NCI-H226 (cell line): ENCODE measurements at regions not wholly inside any gene's neighbourhood (a gene's known extent, or its start where the extent isn't known, plus 50 kb on each side); places are given as distances from the start of the nearest gene placed in this dataset.

Experiments
- DNase-seq: peaks from one replicate; pipeline ENCODE4 v3.0.0-alpha.2; 2015

DNA sequence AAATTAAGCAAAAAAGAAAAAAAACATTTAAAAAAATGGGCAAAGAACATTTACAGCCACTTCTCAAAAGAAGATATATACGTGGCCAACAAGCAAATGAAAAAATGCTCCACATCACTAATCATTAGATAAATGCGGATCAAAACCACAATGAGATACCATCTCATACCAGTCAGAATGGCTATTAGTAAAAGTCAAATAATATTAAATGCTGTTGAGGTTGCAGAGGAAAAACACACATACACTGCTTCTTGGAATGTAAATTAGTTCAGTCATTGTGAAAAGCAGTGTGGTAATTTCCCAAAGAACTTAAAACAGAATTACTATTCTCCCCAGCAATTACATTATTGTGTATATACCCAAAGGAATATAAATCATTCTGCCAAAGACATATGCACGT lies 1189.0 kb downstream of the PCDH18 start:
- DNase-seq, result no peak

DNA sequence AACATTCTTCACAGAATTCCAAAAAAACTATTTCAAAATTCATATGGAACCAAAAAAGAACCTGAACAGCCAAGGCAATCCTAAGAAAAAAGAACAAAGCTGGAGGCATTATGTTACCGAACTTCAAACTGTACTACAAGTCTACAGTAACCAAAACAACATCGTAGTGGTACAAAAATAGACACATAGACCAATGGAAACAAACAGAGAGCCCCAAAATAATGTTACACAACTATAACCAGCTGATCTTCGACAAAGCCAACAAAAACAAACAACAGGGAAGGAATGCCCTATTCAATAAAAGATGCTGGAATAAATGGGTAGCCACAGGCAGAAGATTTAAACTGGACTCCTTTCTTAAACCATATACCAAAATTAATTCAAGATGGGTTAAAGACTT lies 1189.6 kb downstream of the PCDH18 start:
- no peak for DNase-seq

DNA sequence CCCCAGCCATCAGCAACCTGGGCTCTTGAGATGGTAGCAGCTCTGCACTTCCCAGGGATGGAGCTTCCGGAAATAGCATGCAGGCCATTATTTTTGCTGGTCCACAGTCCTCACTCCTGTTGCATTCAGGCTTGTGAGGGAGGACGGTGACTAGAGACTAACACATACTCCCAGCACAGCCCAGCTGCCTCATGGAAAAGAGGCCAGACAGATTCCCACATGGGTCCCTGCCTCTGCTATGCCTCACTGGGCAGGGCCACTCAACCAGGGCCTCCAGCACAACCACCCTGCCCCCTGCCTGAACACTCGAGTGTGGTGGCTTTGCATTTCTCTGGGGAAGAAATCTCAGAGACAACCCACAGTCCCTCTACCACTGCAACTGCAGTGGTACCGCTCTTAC lies 1195.1 kb downstream of the PCDH18 start:
- no peak for DNase-seq

DNA sequence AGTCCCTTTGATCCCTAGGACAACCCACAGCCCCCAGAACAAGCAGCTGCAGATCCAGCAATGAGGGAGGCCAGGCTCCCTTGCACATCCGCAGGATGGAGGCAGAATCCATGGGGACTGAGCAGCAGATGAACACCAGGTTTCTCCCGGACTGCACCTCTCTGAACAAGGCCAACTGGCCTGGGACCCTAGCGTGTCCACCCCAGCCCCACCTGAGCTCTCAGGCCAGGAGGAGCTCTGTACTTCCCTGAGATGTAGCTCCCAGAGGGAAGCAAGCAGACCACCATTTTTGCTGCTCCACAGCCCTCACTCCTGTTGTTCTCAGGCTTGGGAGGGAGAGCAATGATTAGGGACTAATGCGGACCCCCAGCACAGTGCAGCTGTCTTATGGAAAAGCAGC lies 1195.8 kb downstream of the PCDH18 start:
- no peak for DNase-seq

DNA sequence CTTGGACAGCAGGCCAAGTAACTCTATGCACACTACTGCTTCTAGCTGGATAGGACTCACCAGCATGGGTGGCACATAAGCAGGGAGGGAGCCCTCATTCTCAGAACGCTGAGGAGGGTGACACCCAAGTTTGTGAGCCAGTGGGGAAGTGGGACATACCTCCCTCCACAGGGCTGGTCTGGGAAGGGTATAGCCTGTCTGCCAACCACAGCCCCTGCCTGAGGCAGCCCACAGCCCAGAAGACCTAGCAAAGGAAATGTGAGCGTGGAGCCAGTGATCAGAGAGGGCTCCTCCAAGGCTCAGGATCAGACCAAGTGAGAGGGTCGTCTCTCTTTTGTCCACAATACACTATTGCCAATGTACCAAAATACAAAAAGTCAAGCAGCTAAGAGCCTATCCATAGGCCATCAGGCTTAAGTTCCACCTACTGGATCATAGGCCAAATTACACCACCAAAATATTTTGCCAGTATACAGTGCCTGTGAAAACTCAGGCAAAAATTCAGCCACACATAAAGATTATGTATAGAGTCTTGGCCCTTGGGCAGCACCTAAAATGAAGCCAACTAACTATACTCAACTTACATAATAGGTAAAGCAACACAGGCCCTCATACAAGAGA lies 1203.1 kb downstream of the PCDH18 start:
- no peak for DNase-seq

DNA sequence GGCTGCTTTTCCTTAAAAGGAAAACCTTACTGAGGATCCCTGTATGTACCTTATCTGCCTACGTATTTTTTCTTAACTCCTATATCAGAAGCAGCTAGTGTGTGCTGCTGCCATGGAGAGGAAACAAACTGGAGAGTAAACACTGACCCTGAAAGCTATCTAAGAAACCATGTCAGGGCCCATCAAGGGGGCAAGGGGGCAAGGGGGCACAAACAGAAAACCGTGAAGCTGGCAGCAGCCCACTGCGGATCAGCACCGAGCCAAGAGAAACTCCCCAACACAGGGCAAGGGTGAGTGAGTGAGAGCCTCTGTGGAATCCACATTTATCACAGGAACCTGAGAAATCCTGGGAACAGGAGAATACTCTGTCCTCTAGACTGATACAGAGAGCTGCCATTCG lies 1204.2 kb downstream of the PCDH18 start:
- no peak for DNase-seq

DNA sequence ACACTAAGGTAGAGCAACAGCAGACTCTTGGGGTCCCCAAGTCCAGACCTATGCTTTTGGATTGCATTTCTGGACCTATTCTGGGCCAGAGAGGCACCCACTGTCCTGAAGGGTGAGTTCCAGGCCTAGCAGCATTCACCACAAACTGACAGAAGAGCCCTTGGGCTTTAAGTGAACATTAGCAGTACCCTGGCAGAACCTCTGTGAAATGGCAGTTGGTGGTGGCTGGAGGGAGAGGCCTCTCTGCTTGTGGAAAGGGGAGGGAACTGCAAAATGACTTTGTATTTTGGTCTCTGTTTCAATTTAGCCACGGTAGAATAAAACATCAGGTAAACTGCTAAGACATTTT lies 1211.9 kb downstream of the PCDH18 start:
- no peak for DNase-seq

DNA sequence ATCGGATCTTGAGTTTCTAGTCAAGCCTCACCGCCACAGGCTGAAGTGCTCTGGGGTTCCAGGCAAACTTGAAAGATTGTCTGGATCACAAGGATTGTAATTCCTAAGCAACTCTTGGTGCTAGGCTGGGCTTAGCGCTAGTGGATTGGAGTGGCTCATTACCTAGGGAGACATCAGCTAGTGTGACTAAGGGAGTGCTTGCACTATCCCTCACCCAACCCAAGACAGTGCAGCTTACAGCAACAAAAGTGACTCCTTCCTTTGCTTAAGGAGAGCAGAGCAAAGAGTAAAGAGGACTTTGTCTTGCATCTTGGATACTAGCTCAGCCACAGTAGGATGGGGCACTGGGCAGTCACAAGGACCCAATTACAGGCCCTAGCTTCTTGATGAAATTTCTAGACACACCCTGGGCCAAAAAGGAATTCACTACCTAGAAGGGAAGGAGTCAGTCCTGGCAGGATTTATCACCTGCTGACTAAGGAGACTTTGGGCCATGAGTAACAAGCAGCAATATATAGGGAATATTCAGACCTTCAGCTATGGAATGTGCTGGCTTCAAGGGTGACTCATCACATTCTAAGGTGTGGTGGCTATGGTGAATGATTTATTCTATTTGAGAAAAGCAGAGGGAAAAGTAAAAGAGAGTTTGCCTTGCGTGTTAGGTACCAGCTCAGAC lies 1212.4 kb downstream of the PCDH18 start:
- DNase-seq, result peak; percentile 84

DNA sequence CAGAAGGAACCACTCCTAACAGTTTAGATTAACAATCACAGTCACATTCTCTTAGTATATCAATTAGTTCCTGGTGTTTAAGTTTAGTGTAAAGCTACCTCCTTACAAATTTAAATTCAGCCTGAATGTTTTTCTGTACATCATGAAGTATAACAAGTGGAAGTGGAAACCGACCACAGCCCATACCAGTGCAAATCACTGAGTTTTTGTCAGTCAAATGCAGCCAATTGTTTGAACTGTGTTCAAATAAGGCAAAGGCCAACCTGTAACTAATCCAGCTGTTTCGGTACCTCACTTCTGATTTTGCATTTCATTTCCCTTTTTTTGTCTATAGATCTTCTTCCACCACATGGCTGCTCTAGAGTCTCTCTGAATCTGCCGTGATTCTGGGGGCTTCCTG lies 1215.3 kb downstream of the PCDH18 start:
- no peak for DNase-seq

DNA sequence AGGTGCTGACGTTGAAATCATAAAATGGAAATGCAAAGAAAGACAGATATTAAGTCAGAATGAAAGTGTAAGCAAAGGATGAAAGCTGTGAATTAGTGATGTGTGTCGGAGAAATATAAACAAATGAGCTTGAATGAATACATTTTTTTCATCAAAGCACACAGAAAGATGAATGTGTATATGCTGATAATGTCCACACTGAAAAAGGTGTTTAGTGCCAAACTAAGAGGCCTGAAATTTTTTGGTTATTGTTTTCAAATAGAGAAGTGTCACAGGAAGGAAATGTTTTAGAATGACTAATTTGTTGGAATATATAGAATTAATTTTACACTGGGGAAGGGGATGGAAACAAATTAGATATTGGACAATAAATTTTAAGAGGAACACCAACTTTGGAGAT lies 1217.6 kb downstream of the PCDH18 start:
- DNase-seq, result no peak

DNA sequence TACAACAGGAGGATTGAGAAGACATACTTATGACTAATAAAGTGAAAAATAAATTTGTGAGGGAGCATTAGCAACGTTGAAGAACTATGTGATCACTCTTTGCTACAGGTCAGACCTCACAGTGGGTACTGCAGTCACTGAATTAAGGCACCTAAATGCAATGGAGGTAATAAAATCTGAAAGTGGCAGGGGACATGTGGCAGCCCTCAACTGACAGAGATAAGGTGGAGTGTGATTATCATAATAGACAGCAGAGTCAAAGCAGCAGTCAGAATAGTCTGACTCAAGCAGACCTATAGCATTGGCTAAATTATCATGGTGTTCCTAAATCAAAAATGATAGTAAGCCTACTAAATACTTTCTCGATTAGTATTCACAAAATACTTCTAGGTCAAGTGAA lies 1220.5 kb downstream of the PCDH18 start:
- DNase-seq, result no peak

DNA sequence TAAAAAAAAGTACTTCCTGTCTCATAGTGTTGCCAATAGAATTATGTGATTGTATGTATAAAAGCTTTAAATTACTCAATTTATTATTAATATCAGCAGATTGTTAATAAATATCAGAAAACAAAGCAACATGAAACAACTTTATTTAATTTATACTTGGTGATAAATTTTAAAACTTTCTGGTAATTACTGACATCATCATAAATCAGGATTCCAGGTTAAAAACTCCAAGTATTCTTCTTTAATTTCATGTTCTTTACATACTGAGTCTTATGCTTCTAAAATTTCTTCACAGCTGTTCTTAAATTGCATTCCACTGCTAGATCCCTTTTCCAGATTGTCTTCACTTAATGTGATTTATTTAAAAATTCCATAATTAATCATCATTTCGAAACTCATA lies 1224.5 kb downstream of the PCDH18 start:
- DNase-seq, result no peak

DNA sequence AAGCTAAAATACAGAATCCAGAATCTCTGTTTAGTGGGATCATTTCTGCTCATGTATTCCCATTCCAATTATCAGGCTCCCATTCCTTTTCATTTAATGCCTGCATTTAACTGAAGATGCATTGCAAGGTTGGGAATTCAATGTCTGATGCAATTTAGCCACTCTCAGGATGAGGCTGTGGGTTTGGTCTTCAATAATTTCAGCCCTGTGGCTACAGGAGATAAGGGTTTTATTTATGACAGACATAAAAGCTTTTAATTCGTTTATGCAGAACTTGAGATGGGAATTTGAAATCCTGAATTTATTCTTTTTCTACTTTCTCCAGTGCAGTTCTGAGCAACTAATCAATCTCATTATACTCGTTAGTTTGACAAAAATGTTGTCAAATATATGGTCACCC lies 1225.9 kb downstream of the PCDH18 start:
- peak; percentile 28 for DNase-seq

DNA sequence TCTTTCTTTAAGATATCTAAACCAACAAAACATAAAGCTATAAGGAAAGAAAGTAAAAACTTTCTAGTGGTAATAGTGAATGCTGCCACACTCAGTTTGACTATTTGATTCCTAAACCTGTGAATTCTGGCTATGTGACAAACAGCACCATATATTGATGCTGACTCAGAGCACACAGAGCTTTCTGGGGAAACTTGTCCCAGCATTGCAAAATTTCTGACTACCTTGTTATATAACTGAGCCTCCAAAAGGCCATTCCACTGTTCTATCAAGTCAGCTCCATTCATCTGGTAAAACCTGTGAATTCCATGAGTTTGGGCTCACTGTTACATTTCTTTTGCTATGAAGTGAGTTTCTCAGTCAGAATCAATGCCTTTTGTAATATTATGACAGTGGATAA lies 1229.7 kb downstream of the PCDH18 start:
- no peak for DNase-seq

DNA sequence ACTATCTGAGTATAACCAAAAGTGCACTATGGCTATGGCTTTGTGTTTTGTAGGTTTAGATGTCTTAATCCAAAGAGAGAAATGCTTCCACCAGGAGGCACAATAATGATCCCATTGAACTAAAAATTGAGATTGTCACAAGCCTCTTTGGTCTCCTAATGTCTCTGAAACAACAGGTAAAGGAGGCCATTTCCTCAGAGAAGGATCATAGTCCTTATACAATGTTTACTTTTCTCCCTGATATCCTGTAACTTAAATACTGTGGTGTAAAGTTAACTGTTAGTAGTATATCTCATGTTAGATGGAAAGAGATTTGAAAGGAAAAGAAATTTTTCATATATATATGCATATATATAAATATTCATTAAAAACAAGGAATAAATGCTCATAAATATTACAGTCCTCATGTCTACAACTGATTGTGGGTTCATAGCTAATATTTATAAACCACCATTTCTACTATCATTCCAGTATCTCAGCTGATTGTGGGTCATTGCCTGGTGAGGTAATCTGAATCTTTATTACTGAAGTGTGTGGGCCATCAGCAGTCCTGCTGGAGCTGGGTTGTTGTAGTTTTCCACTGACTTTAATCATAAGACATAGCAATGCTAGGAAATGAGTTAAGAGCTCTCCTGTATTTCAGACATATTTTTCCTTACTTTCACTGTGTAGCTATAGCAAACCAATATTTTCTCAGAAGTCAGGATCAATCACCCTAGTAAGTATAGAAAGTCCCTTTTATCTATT lies 1230.4 kb downstream of the PCDH18 start:
- DNase-seq, result no peak

DNA sequence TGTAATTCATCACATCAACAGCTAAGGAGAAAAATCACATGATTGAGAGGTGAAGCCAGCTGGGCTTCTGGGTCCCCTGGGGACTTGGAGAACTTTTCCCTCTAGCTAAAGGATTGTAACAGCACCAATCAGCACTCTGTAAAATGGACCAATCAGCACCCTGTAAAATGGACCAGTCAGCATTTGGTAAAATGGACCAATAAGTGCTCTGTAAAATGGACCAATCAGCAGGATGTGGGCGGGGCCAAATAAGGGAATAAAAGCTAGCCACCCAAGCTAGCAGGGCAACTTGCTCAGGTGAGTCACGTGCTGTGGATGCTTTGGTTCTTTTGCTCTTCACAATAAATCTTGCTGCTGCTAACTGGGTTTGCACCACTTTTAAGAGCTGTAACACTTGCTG lies 1248.3 kb downstream of the PCDH18 start:
- DNase-seq, result no peak

DNA sequence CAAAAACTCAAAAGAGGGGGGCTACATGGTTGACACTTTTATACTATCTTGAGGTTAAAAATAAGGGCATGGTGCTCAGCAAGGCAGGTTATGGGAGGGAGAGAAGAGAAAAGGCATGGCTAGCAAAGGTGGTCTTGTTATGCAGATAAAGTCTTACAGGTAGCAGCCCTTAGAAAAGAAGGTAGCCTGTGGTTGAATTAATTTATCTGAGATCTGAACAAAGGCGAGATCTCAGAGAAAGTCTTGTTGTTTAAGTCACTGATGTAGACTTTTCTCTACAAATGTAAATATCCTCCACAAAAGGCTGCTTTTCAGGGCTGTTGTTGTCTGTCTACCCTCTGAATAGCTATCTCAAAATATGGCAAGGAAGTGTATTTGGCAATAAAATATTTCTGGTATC lies 1250.4 kb downstream of the PCDH18 start:
- no peak for DNase-seq

DNA sequence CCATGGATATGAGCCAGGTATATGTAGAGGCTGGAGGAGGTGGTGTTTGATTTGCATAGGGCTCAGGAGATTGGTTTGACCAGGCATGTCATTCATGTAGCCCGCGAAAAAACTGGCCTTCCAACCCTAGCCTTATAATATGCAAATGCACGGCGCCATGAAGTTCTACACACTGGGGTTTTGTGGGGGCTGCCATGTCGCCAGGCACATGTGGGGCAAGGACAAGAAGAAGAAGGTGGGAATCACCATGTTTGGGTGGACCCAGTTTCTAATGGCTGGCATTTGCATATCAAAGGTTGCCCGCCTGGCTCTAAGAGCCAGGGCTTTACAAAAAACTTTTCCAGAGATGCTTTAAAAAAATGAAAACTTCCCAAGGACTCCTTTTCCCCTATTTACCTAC lies 1251.0 kb downstream of the PCDH18 start:
- no peak for DNase-seq

DNA sequence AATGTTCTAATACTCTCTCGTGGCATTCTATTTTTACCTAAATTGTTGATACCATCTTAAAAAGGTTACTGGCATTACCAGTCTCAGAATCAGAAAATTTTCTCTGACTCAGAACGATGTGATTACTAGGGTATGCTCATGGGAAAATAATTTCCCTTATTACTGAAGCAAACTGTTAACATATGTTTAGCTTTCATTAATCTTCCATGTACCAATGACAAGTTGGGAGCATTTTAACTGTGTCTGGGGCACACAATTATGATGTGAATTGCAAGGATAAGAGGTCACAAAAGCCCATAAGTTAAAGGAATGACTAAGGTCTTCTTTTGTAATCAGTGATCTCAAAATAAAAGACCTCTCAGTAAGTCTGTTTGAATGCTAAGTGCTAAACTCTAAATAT lies 1254.6 kb downstream of the PCDH18 start:
- DNase-seq, result peak; percentile 38

DNA sequence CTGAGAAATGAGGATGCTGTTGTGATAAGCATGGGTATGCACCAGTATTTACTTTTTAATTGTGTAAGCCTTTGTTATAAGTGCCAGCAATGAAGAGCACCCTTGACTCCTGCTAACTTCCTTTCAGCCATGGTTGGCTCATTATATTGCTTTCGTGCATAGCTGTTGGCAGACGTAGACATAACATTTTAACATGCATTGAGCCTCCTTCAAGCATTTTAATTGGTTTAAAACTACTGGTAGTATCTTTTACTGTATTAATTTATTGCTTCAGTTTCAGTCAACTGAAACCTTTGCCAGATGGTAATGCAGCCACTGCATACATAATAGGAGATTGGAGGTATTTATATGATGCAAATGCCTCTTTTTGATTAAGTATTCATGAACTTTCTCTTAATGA lies 1285.4 kb downstream of the PCDH18 start:
- DNase-seq, result no peak

DNA sequence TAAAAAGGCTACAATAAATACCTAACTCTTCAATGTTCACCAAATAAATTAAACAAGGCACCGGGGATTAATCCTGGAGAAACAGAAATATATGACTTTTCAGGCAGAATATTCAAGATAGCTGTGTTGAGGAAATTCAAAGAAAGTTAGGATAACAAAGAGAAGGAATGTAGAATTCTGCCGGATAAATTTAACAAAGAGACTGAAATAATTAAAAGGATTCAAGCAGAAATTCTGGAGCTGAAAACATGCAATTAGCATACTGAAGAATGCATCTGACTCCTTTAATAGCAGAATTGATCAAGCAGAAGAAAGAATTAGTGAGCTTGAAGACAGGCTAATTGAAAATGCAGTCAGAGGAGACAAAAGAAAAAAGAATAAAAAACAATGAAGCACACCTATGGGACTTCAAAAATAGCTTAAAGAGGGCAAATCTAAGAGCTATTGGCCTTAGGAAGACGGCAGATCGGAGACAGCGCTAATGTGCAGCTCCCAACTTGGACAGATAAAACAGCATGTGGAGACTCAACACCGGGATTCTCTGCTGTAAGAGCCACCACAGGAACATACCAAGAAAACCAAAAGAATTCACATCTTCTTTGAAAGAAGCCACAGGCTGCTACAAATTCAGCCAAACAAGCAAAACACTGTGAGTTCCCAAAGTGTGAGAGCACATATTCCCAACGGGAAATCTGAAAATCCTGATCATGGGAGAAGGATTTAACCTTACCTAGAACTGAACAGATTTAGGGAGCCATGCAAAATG lies 1290.9 kb downstream of the PCDH18 start:
- DNase-seq, result no peak

DNA sequence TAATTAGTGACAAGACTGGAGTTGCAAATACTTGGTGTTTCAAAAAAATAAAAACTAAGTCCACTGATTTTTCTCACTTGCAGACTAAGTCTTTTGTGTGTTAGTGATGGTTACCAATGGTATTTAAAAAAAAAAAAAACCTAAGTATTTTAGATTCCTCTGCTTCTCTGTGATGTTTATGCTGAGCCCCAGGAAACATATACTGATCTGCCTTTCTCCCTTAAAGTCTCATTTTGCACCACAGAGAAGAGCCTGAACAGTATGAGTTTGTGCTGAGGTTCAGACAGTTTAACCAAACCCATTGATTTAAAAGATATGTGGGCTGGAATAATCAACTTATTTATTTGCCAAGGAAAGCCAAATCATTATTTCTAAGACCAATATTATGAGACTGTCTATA lies 1305.0 kb downstream of the PCDH18 start:
- no peak for DNase-seq

DNA sequence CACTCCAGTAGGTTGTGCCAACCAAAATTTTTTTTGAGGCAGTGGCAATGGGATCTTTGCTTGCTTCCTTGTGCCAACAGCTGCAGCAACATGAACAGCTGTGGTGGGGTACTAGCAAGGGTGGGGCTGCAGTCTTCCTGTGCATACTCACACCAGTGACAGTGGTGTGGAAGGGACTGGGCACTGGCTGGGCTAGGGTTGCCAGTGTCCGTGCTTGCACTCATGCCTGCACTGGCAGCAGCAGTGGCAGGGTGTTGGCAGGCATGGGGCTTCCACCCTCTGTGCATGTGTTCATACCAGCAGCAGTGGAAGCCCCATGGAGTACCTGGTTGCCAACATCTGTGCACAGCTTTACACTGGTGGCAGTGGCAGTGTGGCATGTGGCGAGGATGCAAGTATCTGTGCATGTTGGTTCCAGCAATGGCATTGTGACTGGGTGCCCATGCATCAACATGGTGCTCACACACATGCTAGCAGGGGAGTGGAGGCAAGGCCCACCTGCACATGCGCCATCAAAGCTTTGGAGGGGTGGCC lies 1312.6 kb downstream of the PCDH18 start:
- DNase-seq, result no peak

DNA sequence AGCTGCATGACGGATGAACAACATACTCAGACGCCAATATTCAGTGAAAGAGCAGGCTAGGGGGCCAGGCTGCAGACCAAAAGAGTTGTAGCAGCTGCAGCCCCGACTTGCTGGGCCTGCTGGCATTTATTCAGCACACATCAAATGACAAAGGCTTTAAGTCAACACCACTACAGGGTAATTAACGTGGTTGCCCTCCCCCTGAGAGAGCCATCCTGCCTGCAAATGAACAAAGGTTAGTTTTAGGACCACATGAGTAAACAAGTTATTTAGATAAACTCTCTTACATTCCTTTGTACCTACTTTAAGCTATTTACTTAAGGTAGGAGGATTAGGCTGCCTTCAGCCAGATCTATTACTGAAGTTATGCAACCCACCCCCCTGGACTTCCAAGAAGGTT lies 1329.1 kb downstream of the PCDH18 start:
- no peak for DNase-seq
